HG03175 (cell line): ENCODE measurements at regions not wholly inside any gene's neighbourhood (a gene's known extent, or its start where the extent isn't known, plus 50 kb on each side); places are given as distances from the start of the nearest gene placed in this dataset.

Experiments used
- ATAC-seq: cut with Tn5 transposase; IDR thresholded peaks from one replicate; pipeline ENCODE4 v1.9.1; 2021; ENCODE audit warnings: mild to moderate bottlenecking, moderate library complexity; ENCODE audit not compliant: unreplicated experiment

DNA sequence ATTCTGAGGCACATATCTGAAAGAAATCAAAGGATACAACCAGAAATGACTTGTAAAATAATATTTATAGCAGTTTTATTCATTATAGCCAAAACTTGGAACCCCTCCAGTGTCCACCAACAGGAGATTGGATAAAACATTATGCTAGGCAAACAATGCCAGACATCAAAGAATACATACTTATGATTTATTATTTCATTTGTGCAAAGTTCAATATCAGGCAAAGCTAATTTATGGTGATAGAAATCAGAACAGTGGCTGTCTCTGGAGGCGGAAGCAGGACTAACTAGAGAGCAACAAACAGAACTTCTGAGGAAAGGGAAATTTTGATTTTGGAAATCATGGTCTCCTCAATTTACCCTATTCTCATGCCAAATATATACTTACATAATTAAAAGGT is 193.1 kb downstream of the ICE1 start:
- no peak for ATAC-seq

DNA sequence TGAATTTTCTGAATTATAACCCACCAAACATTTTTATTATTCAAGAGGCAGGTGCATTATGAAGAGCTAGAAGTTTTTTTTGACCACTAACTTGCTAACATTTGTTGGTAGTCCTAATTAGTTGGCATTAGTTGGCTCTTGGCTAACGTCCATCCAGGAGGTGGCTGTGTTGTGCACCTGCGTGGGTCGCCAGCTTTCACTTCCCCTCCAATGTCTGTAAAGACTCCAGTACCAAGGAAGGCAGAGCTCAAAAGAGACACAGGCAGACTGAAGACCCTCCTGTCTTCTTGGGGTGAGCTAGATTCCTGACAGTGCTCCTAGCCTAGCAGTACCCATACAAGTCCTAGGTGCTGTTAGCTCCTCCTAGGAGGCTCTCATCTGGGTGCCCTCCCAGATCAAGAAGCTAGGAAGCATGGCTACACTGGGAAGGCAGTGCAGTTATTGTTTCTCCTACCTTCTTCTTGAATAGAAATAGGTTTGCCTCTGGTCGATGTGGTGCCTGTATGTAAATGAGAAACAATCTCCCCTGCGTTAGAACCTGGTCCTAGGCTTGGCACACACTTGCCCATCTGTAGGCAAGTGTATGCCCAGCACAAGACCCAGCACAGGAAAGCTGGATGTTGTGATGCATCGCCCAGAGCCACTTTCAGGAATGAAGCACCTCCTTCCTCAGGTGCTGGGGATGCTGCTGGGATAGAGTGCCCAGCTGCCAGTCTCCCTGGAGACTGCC is 190.9 kb downstream of the ICE1 start:
- no peak for ATAC-seq

GRCh38 chr5:5612096-5612495 is 189.6 kb downstream of the ICE1 start:
- ATAC-seq, result no peak

DNA sequence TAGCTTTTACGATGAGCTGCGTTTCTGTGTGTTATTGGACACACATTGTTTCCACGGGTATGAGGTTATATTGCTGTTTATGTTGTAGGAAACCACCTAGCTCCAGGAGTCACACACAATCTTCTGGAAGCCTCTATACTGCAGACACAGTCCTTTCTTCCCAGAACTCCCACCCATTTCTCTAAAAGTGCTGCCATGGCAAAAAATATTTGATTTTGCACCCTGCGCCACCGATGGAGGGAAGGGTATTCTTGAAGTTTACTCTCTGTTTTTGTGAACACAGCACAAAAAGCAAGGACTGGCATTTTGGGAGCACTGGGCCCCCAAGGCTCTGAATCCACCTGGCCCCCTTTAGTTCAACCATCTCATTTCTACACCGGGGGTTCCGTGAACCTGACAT is 187.5 kb downstream of the ICE1 start:
- ATAC-seq, result no peak

DNA sequence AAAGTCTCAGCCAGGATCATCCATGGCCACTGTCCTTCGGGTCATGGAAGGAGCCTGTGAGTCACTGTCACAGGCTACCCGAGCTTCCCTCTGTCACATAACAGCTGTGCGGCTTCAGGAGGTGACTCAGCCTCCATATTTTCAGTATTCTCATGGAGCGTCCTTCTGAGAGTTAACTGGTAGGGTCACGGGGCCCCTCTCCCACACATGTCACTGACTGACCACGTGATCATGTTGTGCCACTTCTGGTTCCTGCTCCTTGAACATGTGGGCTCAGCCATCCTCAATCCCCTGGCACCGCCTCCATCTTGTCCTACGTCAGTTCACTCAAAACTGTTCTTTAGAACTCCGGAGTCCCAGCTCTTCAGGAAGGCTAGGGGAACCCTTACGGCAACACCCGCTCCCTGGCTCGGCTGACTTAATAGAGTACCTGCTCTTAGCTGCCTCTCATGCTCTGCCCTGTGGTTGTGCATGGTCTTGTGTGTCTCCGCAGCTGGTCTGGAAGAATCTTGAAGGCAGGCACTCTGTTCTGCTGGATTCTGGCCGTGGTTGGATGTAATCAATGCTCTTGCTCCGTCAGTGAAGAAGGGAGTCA is 182.8 kb downstream of the ICE1 start:
- ATAC-seq, result no peak

DNA sequence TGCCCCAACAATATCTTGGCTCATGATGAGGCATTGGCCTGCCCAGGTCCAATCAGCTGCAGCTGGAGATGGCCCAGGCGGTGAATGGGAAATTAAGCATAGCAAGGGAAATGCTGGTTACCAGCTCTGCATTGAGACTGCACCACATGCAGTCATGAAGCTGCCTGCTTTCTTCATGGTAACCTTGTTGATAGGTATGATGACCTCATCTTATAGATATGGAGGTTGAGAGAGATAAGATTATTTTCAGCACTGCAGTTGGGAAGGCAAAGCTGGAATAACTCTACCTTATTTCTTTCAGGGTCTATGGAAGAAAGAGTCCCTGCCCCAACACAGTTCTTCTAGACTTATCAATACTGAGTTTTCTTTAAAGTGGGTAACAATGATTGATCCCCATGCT is 180.1 kb downstream of the ICE1 start:
- no peak for ATAC-seq

DNA sequence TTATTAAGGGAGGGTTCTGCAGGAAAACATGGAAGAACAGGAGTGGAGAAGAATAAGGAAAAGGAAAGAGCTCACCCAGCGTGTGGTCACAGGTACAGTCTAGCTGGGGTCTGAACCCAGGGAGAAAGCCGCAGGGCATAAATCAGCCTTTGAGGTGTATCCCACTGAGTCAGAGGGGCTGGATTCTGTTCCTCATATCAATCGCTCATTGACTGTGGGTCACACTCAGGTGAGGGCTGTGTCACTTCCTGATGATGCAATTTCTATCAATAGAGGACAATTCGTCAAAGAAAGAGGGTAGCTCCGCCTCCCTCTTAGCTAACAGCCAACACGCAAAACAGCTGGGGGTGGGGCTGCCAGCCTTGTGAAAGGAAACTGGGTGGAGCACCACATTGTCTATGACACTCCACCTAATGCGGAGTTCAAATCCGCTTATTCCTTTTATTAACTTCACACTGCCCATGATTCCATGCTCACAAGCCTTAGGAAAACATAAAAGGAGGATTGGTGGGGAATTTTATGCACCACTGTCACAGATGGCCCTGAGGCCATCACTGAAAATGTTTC is 176.2 kb downstream of the ICE1 start:
- no peak for ATAC-seq

DNA sequence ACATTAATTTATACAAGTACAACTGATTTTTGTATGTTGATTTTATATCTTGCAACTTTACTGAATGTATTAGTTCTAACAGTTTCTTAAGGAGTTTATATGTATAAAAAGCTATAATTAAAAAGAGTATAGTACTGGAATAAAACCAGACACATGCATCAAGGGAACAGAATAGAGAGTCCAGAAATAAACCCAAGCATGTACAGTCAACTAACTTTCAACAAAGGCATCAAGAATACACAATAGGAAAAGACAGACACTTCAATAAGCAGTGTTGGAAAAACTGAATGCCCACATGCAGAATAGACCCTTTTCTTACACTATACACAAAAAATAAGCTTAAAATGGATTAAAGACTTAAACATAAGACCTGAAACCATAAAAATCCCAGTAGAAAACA is 170.9 kb downstream of the ICE1 start:
- ATAC-seq, result no peak

DNA sequence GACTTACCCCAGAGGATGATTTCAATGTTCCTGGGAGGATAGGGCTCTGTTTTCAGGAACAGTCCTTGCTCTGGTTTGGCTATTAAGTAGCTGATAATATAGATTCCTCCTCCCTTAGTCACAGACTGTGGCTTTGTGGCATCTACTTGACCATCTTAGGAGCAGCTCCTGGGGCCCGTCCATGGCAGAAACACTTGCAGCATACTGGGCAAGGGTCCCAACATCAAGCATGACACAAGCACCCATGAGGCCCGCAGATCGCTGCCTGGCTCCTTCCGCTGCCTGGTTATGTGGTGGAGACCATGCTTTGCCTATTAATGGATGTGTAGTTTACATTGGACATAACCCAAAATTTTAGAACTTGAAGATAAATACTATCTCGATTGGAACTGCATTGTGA is 170.1 kb downstream of the ICE1 start:
- ATAC-seq, result no peak

DNA sequence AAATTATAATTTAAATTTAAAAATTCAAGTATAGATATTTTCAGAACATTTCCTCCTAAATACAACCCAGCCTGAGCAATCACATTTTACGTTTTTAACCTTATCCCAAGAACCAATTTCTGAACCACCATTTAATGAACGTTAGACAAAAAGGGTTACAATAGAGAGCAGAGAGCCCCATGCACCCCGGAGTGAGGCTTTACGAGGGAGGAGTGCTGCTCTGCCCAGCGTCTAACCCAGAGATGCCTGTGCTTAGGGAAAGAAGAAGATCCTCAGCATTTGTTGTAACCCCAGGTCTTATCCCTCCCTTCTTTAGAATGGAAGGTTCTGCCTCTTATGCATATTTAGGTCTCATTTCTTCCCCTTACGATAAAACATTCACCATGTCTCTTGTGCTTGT is 169.1 kb downstream of the ICE1 start:
- no peak for ATAC-seq

GRCh38 chr5:5589857-5590256 is 167.4 kb downstream of the ICE1 start:
- ATAC-seq, result no peak

DNA sequence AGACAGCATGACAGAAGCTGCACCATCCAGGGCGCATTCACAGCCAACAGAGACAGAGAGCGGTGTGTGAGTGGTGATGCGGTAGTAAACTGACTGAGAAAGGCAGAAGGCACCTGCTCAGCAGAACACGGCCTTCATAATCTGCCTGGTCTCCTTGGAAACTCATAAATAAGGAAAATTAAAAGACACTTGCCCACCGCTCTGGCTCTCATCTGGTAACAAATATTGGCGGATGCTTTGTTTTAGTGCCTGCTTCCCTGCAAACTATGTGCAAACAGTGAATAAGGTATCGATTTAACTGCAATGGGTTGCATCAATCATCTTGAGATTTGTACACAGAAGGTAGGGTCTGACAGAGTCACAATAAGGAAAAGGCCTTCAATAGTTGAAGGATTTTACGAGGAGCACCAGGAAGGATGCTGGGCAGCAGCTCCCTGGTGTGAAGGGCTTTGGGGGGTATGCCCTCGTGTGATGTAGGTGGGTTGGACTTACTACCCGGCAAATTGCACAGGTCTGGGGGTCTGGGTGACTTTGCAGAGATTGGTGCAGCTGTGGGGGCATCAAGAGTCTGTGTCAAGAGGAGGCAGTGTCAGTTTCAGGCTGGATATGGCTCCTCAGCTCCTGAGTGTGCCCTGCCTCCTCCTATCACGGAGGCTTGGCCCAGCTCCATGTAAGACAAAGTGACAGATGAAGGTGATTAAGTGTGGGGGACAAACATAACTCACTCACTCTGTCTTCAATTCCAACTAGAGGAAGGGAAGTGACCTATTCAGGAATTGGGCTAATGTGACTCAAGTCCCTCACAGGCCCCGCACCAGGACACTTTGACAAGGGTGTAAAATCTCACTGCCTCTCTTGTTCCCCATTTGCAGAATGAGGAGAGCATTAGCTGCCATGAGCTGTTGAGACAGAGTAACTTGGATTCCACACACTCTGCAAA is 166.7 kb downstream of the ICE1 start:
- no peak for ATAC-seq

GRCh38 chr5:5588386-5588785 is 165.9 kb downstream of the ICE1 start:
- ATAC-seq, result no peak

DNA sequence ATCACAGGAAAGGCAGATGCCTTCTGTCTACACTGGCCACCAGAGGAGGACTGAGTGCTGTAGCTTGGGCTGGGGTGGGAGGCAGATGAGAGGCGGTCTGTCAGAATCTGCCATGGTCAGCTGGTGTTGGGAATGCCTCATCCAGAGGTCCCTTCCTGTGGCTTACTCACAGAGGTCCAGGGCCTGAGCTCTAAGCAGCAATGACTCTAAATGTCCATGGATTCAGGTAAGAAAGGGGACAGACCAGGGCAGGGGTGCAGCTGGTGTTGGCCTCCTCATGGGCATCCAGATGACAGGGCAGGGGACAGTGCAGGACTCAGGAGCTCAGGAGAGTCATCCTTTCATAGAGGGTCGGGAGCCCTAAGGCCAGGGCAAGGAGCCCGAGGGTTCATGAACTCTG is 165.0 kb downstream of the ICE1 start:
- no peak for ATAC-seq

DNA sequence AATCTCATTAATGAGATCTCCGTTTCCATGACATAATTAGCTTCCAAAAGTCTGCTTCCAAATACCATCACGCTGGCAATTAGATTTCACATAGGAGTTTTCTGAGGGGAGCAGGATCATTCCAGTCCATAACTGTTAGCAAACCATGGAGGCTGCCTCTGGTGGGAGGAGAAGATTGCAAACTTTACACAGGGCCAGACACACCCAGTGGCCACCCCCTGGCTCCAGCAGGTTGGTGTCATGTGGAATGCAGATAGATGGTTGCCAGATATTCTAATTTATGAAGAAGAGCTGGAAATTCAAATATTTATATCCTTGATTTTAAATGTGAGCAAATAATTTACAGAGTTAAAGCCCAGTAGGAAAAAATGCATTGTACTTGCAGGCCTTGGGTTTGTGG is 164.2 kb downstream of the ICE1 start:
- no peak for ATAC-seq

- ATAC-seq, result no peak
Observed at GRCh38 chr5:5585751-5586341, 163.4 kb downstream of the ICE1 start.

- ATAC-seq, result no peak
Observed at GRCh38 chr5:5584751-5585150, 162.3 kb downstream of the ICE1 start.

GRCh38 chr5:5584236-5584745 is 161.8 kb downstream of the ICE1 start:
- ATAC-seq, result no peak

- ATAC-seq, result no peak
Observed at GRCh38 chr5:5583832-5584231, 161.4 kb downstream of the ICE1 start.

DNA sequence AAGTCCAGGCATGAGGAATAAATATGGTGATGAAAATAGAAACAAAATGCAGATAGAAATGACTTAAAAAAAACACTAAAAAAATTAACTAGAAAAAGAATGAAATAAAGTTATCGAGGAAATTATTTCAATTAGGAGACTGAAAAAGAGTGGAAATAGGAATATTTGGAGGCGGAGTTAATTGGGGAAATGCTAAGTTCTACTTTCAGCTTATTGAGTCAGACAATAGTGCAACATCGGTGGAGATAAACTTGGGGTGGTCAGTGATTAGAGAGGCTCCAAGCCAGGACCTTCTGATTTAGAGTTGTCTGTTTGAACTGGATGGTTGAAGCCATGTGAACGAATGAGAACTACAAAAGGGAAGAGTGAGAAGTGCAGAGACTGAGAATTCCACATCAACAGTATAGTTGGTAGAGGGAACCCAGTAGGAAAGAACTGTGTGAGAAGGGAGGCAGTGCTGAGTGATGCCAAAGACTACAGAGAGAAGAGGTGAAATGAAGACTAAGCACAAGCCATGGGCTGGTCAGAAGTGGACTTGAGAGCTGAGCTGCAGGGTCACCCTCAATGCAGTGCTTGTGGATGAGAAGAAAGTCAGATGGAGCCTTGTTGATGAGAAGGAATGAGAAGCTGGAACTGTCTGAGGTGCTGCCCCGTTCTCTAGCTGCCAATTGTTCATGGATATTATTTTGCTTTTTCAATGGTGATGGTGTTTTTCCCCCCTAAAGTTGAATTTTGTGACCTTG is 160.7 kb downstream of the ICE1 start:
- ATAC-seq, result no peak
